GM23248 (cell line): ENCODE measurements at regions not wholly inside any gene's neighbourhood (a gene's known extent, or its start where the extent isn't known, plus 50 kb on each side); places are given as distances from the start of the nearest gene placed in this dataset.
A peak's percentile ranks its signal among the peaks of the same experiment; 100 is the strongest.

Experiments used
- DNase-seq: peaks from one replicate; pipeline ENCODE4 v3.0.0-alpha.2; 2015
- H2AFZ ChIP-seq: fragments of 200-600 bp; sonication (generic); 2 replicates; pipeline ENCODE4 v1.6.1; 2016; ENCODE audit warnings: antibody characterized with exemption
- H3F3A ChIP-seq: fragments of 200-600 bp; sonication (generic); 2 replicates; pipeline ENCODE4 v1.6.1; 2016; ENCODE audit warnings: mild to moderate bottlenecking, antibody characterized with exemption, mixed run types; ENCODE audit not compliant: insufficient read depth
- H3K27ac ChIP-seq: fragments of 200-600 bp; sonication (generic); 2 replicates; pipeline ENCODE4 v1.5.1; 2016; ENCODE audit warnings: mild to moderate bottlenecking
- H3K27me3 ChIP-seq: fragments of 200-600 bp; sonication (generic); replicated peaks from 2 replicates; pipeline ENCODE4 v1.6.1; 2016; ENCODE audit warnings: mild to moderate bottlenecking; ENCODE audit not compliant: insufficient read depth
- H3K36me3 ChIP-seq: fragments of 200-600 bp; sonication (generic); 2 replicates; pipeline ENCODE4 v1.6.1; 2016; ENCODE audit warnings: low read depth, mild to moderate bottlenecking
- H3K4me1 ChIP-seq: fragments of 200-600 bp; sonication (generic); 2 replicates; pipeline ENCODE4 v1.6.1; 2016; ENCODE audit warnings: mild to moderate bottlenecking; ENCODE audit not compliant: insufficient read depth
- H3K4me2 ChIP-seq: fragments of 200-600 bp; sonication (generic); one replicate; pipeline ENCODE4 v1.6.1; 2016; ENCODE audit warnings: mild to moderate bottlenecking; ENCODE audit not compliant: unreplicated experiment
- H3K4me3 ChIP-seq: fragments of 200-600 bp; sonication (generic); 2 replicates; pipeline ENCODE4 v1.5.1; 2016; ENCODE audit warnings: mild to moderate bottlenecking
- H3K79me2 ChIP-seq: fragments of 200-600 bp; sonication (generic); 2 replicates; pipeline ENCODE4 v1.6.1; 2016; ENCODE audit warnings: mild to moderate bottlenecking; ENCODE audit not compliant: insufficient read depth
- H3K9ac ChIP-seq: fragments of 200-600 bp; sonication (generic); 2 replicates; pipeline ENCODE4 v1.6.1; 2016; ENCODE audit warnings: mild to moderate bottlenecking
- H3K9me2 ChIP-seq: fragments of 200-600 bp; sonication (generic); 2 replicates; pipeline ENCODE4 v1.6.1; 2016; ENCODE audit warnings: mixed run types, mild to moderate bottlenecking, moderate library complexity; ENCODE audit not compliant: insufficient read depth
- H3K9me3 ChIP-seq: fragments of 200-600 bp; sonication (generic); one replicate; pipeline ENCODE4 v1.6.1; 2017; ENCODE audit warnings: low read depth
- H4K20me1 ChIP-seq: fragments of 200-600 bp; sonication (generic); 2 replicates; pipeline ENCODE4 v1.6.0; 2016; ENCODE audit not compliant: insufficient read depth
- EZH2 ChIP-seq: fragments of 200-600 bp; sonication (generic); IDR thresholded peaks from 2 replicates; pipeline ENCODE4 v1.6.1; 2018; ENCODE audit warnings: antibody characterized with exemption, mild to moderate bottlenecking; ENCODE audit not compliant: insufficient read depth, poor library complexity, severe bottlenecking
- EZH2phosphoT487 ChIP-seq: fragments of 200-600 bp; sonication (generic); IDR thresholded peaks from 2 replicates; pipeline ENCODE4 v1.6.1; 2018; ENCODE audit warnings: antibody characterized with exemption, moderate library complexity, mild to moderate bottlenecking, low read depth; ENCODE audit not compliant: insufficient read depth
- WGBS, 2 experiments: methylation state at CpG; one replicate each; pipeline ENCODE4 v1.1.6; 2015 to 2017; ENCODE audit warnings: low lambda C conversion rate in 2 of 2, low coverage in 1 of 2; ENCODE audit errors: missing lambda C conversion rate in 2 of 2; 5-methylcytosine and 5-hydroxymethylcytosine counted together
- in situ Hi-C: fragments of 300-500 bp; cut with MboI; formaldehyde crosslinking; loops from 2 replicates; pipeline ENCODE4 v1.15.0; 2020

DNA sequence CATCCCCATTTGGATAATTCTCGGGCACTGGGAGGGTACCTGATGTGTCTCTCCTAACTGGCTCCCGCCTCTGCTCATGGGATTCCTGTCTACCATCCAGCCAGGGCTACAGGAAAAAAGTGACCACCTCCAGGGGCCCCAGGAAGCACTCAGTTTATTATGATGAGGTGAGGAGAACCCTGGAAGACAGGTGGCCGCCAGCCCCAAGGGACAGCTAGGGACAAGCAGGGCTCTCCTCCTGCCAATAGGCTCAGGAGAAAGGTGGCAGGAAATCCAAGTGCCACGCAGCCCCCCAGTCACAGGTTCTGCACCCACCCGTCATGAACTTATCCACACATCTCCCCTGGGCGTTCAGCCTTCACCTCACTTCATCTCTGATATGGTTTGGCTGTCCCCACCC lies 61.5 kb upstream of the ZNF354A start:
- 39 to 40% methylated on average over 6 of the region's 6 CpGs for WGBS, 2 experiments
- no peaks in the 10 kb centered on the region for H3K27me3 ChIP-seq
- H2AFZ ChIP-seq: no peak overlapping the region
- H3K9ac ChIP-seq: no peak overlapping the region
- H3K79me2 ChIP-seq: no peaks in the 10 kb centered on the region
- no peak for DNase-seq
- TF ChIP-seq EZH2phosphoT487 (no peak), EZH2 (no peak)
- no peaks in the 10 kb centered on the region for H4K20me1 ChIP-seq
- no peaks in the 10 kb centered on the region for H3K9me3 ChIP-seq
- no peak overlapping the region for H3K4me2 ChIP-seq
- H3F3A ChIP-seq: no peaks in the 10 kb centered on the region
- H3K27ac ChIP-seq: no peak overlapping the region
- H3K4me3 ChIP-seq: no peak overlapping the region
- no peaks in the 10 kb centered on the region for H3K36me3 ChIP-seq
- in situ Hi-C loops: no loop called here
- no peaks in the 10 kb centered on the region for H3K9me2 ChIP-seq
- no peaks in the 10 kb centered on the region for H3K4me1 ChIP-seq

DNA sequence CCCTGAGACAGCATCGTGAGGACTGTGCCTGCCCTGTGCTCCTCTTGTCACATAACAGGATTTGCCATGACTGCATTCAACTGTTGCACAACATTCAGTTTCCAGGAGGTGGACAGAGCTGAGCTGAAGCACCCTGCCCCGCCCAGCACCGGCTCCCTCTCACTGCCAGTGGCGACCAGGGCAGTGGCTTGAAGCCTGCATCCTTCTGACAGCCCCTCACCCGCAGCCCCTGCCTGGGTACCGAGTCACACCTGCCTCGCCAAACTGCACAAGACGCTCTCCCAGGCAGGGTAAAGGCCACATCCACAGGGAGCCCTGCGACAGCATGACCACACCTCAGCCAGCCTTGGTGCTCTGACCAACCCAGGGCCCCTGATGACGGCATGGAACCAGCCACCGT lies 59.9 kb upstream of the ZNF354A start:
- WGBS, 2 experiments: 52 to 57% methylated on average over 10 to 11 of the region's 11 CpGs

DNA sequence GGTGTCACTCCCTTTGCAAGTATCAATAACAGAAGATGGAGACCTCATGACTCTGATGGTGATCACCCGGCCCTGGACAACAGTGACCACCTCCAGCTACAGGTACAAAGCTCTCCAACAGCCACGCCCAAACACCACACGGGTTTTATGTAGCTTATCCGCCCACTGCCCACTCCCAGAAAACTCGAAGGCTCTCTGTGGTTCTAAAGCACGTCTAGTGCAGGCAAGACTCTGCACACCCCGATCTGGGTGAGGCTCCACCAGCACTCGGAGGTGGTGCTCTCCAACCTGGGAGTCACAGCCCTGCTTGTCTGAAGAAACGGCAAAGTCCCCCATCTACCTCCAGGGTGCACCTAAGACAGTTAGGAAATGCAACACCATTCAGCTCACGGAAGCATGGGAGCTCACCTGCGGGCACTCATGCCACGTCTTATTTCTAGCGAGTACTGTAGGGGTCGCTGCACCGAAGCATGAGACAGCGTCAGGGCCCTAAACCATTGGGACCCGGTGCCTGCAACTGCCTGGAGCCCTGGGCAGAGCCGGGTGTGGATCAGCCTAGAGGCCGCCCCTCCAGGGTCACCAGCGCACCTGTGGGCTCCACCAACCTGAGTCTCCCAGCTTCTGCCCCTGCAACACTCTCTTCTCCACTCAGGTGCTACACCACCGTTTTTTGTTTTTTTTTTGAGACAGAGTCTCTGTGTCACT lies 58.1 kb upstream of the ZNF354A start:
- no peak overlapping the region for H3K4me2 ChIP-seq
- H3F3A ChIP-seq: no peaks in the 10 kb centered on the region
- H3K4me1 ChIP-seq: no peaks in the 10 kb centered on the region
- H3K4me3 ChIP-seq: no peak overlapping the region
- H2AFZ ChIP-seq: no peak overlapping the region
- in situ Hi-C loops: no loop called here
- TF ChIP-seq EZH2: no peak
- no peak overlapping the region for H3K27ac ChIP-seq
- H3K36me3 ChIP-seq: no peaks in the 10 kb centered on the region
- no peaks in the 10 kb centered on the region for H3K27me3 ChIP-seq
- WGBS, 2 experiments: 55% methylated on average over 21 of the region's 21 CpGs
- no peaks in the 10 kb centered on the region for H3K79me2 ChIP-seq
- H3K9me2 ChIP-seq: no peaks in the 10 kb centered on the region
- no peaks in the 10 kb centered on the region for H3K9me3 ChIP-seq
- H3K9ac ChIP-seq: no peak overlapping the region
- no peaks in the 10 kb centered on the region for H4K20me1 ChIP-seq
- DNase-seq: no peak

More for the DNA sequence above, 59.9 kb upstream of the ZNF354A start:
- no peak overlapping the region for H3K4me3 ChIP-seq
- H3K9me3 ChIP-seq: no peaks in the 10 kb centered on the region
- no peak for DNase-seq
- H3K36me3 ChIP-seq: no peaks in the 10 kb centered on the region
- H3K9ac ChIP-seq: no peak overlapping the region
- in situ Hi-C loops: no loop called here
- H3K27ac ChIP-seq: no peak overlapping the region
- H4K20me1 ChIP-seq: no peaks in the 10 kb centered on the region
- H3K9me2 ChIP-seq: no peaks in the 10 kb centered on the region
- TF ChIP-seq EZH2phosphoT487 (no peak), EZH2 (no peak)
- H2AFZ ChIP-seq: no peak overlapping the region
- no peaks in the 10 kb centered on the region for H3K79me2 ChIP-seq
- H3K4me2 ChIP-seq: no peak overlapping the region
- no peaks in the 10 kb centered on the region for H3K27me3 ChIP-seq
- H3F3A ChIP-seq: no peaks in the 10 kb centered on the region
- no peaks in the 10 kb centered on the region for H3K4me1 ChIP-seq

- Histone ChIP-seq H4K20me1 (no peaks in the 10 kb centered on the region), H3K79me2 (no peaks in the 10 kb centered on the region), H3K4me3 (no peak overlapping the region), H3F3A (no peaks in the 10 kb centered on the region), H3K9me2 (no peaks in the 10 kb centered on the region), H3K27ac (no peak overlapping the region), H3K4me1 (no peaks in the 10 kb centered on the region), H3K9me3 (no peaks in the 10 kb centered on the region), H2AFZ (no peak overlapping the region), H3K36me3 (no peaks in the 10 kb centered on the region), H3K4me2 (no peak overlapping the region), H3K27me3 (no peaks in the 10 kb centered on the region), H3K9ac (no peak overlapping the region)
- TF ChIP-seq EZH2 (no peak), EZH2phosphoT487 (no peak)
- in situ Hi-C loops: no loop called here
- DNase-seq: no peak
- 56 to 61% methylated on average over 9 of the region's 9 CpGs for WGBS, 2 experiments
These were observed 57.4 kb upstream of the ZNF354A start for GRCh38 chr5:178787889-178788288.

DNA sequence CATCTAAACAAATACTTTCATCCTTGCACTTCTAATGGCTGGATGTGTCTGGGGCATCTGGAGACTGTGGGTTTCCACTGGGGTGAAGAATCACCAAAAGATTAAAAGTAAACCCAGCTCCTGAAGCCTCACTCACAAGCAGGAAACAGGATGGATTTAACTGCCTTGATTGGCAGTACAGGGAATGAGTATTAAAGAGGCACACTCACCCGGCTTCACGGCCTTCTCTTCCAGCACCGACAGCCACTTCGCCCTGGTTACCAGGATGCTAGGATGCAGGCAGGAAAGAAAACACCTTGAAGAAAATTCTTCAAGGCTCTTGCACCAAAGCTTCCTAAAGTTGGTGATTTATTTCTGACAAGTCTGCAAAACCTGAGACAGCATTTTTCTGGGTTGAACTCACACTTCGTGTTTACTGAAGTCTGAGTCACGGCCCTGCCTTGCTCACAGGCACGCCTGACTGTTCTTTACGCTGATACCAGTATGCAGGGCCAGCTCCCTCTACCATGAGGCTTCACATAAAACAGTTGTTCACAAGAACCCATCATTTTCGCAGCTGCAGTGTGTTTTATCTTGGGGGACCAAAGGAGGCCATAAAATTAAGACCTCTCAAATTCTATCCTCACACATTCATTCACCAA lies 56.5 kb upstream of the ZNF354A start:
- Histone ChIP-seq H3K4me2 (no peak overlapping the region), H2AFZ (no peak overlapping the region), H3K36me3 (no peaks in the 10 kb centered on the region), H3K9me2 (no peaks in the 10 kb centered on the region), H3F3A (no peaks in the 10 kb centered on the region), H3K9ac (no peak overlapping the region), H3K27me3 (no peaks in the 10 kb centered on the region), H3K9me3 (no peaks in the 10 kb centered on the region), H3K4me1 (no peaks in the 10 kb centered on the region), H3K27ac (0 out of 2 replicates have a peak overlapping the region, but pooled peaks have one; percentile 17), H3K4me3 (no peak overlapping the region), H4K20me1 (no peaks in the 10 kb centered on the region), H3K79me2 (no peaks in the 10 kb centered on the region)
- 38 to 40% methylated on average over 9 of the region's 9 CpGs for WGBS, 2 experiments
- in situ Hi-C loops: no loop called here
- peak; percentile 82 for DNase-seq
- TF ChIP-seq EZH2 (no peak), EZH2phosphoT487 (no peak)
